Activated CD8-positive, alpha-beta T cell treated with anti-CD3 and anti-CD28 coated beads for 36 hours (primary cell): ENCODE measurements at regions not wholly inside any gene's neighbourhood (a gene's known extent, or its start where the extent isn't known, plus 50 kb on each side); places are given as distances from the start of the nearest gene placed in this dataset.

ENCODE experiments used
- ATAC-seq: fragments of 200-7000 bp; cut with Tn5 transposase; one replicate; pipeline ENCODE4 v1.10.0; 2021; ENCODE audit warnings: mild to moderate bottlenecking, moderate library complexity
- CTCF ChIA-PET: fragments of 350-600 bp; sonication (Branson Sonifier 250); formaldehyde crosslinking; loops from one replicate; lab custom pipeline; 2021; ENCODE audit warnings: antibody characterized with exemption; lab: Charles Lee
- POLR2A ChIA-PET: fragments of 350-600 bp; sonication (Branson Sonifier 250); formaldehyde crosslinking; loops from one replicate; lab custom pipeline; 2021; ENCODE audit warnings: antibody characterized with exemption; lab: Charles Lee
- DNase-seq: peaks from one replicate; pipeline ENCODE4 v3.0.0-alpha.2; 2020
- H3K27ac Mint-ChIP-seq: one replicate; pipeline ENCODE4 v1.8.0; 2021; ENCODE audit warnings: mild to moderate bottlenecking, mixed read lengths
- H3K27me3 Mint-ChIP-seq: one replicate; pipeline ENCODE4 v1.8.0; 2021; ENCODE audit warnings: mixed read lengths
- H3K36me3 Mint-ChIP-seq: one replicate; pipeline ENCODE4 v1.8.0; 2021; ENCODE audit warnings: low read depth, mixed read lengths
- H3K4me1 Mint-ChIP-seq: one replicate; pipeline ENCODE4 v1.8.0; 2021; ENCODE audit warnings: low read depth, mixed read lengths
- H3K4me3 Mint-ChIP-seq: one replicate; pipeline ENCODE4 v1.8.0; 2021; ENCODE audit warnings: mild to moderate bottlenecking, moderate library complexity, mixed read lengths
- H3K9me3 Mint-ChIP-seq: one replicate; pipeline ENCODE4 v1.8.0; 2021; ENCODE audit warnings: mixed read lengths
- intact Hi-C: fragments of 100-400 bp; cut with micrococcal nuclease; formaldehyde crosslinking; loops from one replicate; pipeline ENCODE4 v1.10.0; 2022
- TF ChIP-seq, protein P1 (sequence below): fragments of 200-600 bp; IDR thresholded peaks from one replicate; pipeline ENCODE4 v1.8.0; 2022; ENCODE audit warnings: antibody characterized with exemption, mild to moderate bottlenecking

DNA sequence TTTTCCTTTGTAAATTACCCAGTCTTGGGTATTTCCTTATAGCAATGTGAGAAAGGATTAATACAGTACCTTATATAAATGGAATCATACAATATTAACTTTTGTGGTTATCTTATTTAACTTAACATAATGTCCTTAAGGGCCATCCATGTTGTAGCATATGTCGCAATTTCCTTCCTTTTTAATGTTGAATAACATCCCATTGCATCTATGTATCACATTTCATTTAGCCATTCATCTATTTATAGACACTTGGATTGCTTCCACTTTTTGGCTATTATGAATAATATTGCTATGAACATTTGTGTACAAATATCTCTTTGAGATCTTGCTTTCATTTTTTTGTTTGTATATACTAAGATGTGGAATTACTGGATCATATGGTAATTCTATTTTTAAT is 342.2 kb downstream of the PDCD6IP start:
- POLR2A ChIA-PET: no interaction called here

GRCh38 chr3:34141841-34142337 is 343.5 kb downstream of the PDCD6IP start:
- H3K27me3 Mint-ChIP-seq: no peaks in the 10 kb centered on the region
- H3K4me3 Mint-ChIP-seq: no peak overlapping the region
- no peaks in the 10 kb centered on the region for H3K4me1 Mint-ChIP-seq
- no peak overlapping the region for H3K27ac Mint-ChIP-seq
- no peaks in the 10 kb centered on the region for H3K36me3 Mint-ChIP-seq
- intact Hi-C loops: no loop called here
- DNase-seq (no peak), ATAC-seq (no peak)
- TF ChIP-seq, protein P1, sequence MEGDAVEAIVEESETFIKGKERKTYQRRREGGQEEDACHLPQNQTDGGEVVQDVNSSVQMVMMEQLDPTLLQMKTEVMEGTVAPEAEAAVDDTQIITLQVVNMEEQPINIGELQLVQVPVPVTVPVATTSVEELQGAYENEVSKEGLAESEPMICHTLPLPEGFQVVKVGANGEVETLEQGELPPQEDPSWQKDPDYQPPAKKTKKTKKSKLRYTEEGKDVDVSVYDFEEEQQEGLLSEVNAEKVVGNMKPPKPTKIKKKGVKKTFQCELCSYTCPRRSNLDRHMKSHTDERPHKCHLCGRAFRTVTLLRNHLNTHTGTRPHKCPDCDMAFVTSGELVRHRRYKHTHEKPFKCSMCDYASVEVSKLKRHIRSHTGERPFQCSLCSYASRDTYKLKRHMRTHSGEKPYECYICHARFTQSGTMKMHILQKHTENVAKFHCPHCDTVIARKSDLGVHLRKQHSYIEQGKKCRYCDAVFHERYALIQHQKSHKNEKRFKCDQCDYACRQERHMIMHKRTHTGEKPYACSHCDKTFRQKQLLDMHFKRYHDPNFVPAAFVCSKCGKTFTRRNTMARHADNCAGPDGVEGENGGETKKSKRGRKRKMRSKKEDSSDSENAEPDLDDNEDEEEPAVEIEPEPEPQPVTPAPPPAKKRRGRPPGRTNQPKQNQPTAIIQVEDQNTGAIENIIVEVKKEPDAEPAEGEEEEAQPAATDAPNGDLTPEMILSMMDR: no peak
- H3K9me3 Mint-ChIP-seq: peaks cover 4% of the 10 kb centered on the region
- CTCF ChIA-PET: no interaction called here
- POLR2A ChIA-PET: no interaction called here

More for the DNA sequence above, 342.2 kb downstream of the PDCD6IP start:
- H3K4me1 Mint-ChIP-seq: no peaks in the 10 kb centered on the region
- intact Hi-C loops: no loop called here
- no peaks in the 10 kb centered on the region for H3K27me3 Mint-ChIP-seq
- no peak for ATAC-seq
- peaks cover 4% of the 10 kb centered on the region for H3K9me3 Mint-ChIP-seq
- CTCF ChIA-PET: no interaction called here
- DNase-seq: no peak
- H3K4me3 Mint-ChIP-seq: no peak overlapping the region
- TF ChIP-seq, protein P1: no peak
- H3K36me3 Mint-ChIP-seq: no peaks in the 10 kb centered on the region
- H3K27ac Mint-ChIP-seq: no peak overlapping the region

GRCh38 chr3:34145796-34146195 is 347.4 kb downstream of the PDCD6IP start:
- Mint-ChIP-seq H3K36me3 (no peaks in the 10 kb centered on the region), H3K4me1 (no peaks in the 10 kb centered on the region), H3K27ac (no peak overlapping the region), H3K4me3 (no peak overlapping the region), H3K9me3 (no peaks in the 10 kb centered on the region), H3K27me3 (no peaks in the 10 kb centered on the region)
- no peak for DNase-seq
- TF ChIP-seq, protein P1: no peak
- POLR2A ChIA-PET: no interaction called here
- intact Hi-C loops: no loop called here
- CTCF ChIA-PET: no interaction called here
- no peak for ATAC-seq

- Mint-ChIP-seq H3K27ac (no peak overlapping the region), H3K9me3 (no peaks in the 10 kb centered on the region), H3K27me3 (no peaks in the 10 kb centered on the region), H3K4me3 (no peak overlapping the region), H3K4me1 (no peaks in the 10 kb centered on the region), H3K36me3 (no peaks in the 10 kb centered on the region)
- POLR2A ChIA-PET: no interaction called here
- CTCF ChIA-PET: no interaction called here
- DNase-seq: no peak
- ATAC-seq: no peak
- intact Hi-C loops: no loop called here
- TF ChIP-seq, protein P1: no peak
These were observed 348.2 kb downstream of the PDCD6IP start for GRCh38 chr3:34146596-34146995.

- no peaks in the 10 kb centered on the region for H3K9me3 Mint-ChIP-seq
- H3K27me3 Mint-ChIP-seq: no peaks in the 10 kb centered on the region
- ChIA-PET POLR2A (no interaction called here), CTCF (no interaction called here)
- H3K27ac Mint-ChIP-seq: no peak overlapping the region
- TF ChIP-seq, protein P1: no peak
- H3K36me3 Mint-ChIP-seq: no peaks in the 10 kb centered on the region
- ATAC-seq (no peak), DNase-seq (no peak)
- intact Hi-C loops: no loop called here
- no peaks in the 10 kb centered on the region for H3K4me1 Mint-ChIP-seq
- H3K4me3 Mint-ChIP-seq: no peak overlapping the region
These were observed 352.6 kb downstream of the PDCD6IP start for GRCh38 chr3:34150992-34151391.
